CD4-positive, CD25-positive, alpha-beta regulatory T cell (primary cell): ENCODE measurements at regions not wholly inside any gene's neighbourhood (a gene's known extent, or its start where the extent isn't known, plus 50 kb on each side); places are given as distances from the start of the nearest gene placed in this dataset.
A peak's percentile ranks its signal among the peaks of the same experiment; 100 is the strongest.
"Not testable (repeated sequence)": the region's sequence is repeated elsewhere in the genome, so short reads cannot be mapped to it uniquely, and the experiment has no call there.

ENCODE experiments used
- ATAC-seq, 2 donors: fragments of 150-1000 bp; cut with Tn5 transposase; one replicate each; pipeline ENCODE4 v1.10.0; 2021; ENCODE audit warnings: low read depth in 2 of 2, moderate number of reproducible peaks in 2 of 2, moderate library complexity in 1 of 2
- DNase-seq, 3 donors: peaks; one replicate each; pipeline versions ENCODE4 v3.0.0 to v3.0.0-alpha.2; 2012 to 2022; ENCODE audit warnings: mixed read lengths in 1 of 3
- H3K27ac ChIP-seq: one replicate; pipeline ENCODE4 v1.7.0; 2013; ENCODE audit warnings: mild to moderate bottlenecking, low read length; ENCODE audit not compliant: insufficient read depth, poor library complexity, severe bottlenecking
- H3K27me3 ChIP-seq: one replicate; pipeline ENCODE4 v1.7.0; 2013; ENCODE audit warnings: low read length; ENCODE audit not compliant: control insufficient read depth, insufficient read depth
- H3K36me3 ChIP-seq: one replicate; pipeline ENCODE4 v1.7.0; 2013; ENCODE audit warnings: mild to moderate bottlenecking, low read length, moderate library complexity; ENCODE audit not compliant: control insufficient read depth, insufficient read depth
- H3K4me1 ChIP-seq: 2 replicates; pipeline ENCODE4 v1.7.0; 2013; ENCODE audit warnings: mild to moderate bottlenecking, low read length; ENCODE audit not compliant: insufficient read depth, control insufficient read depth, poor library complexity, severe bottlenecking
- H3K4me3 ChIP-seq: one replicate; pipeline ENCODE4 v1.7.0; 2013; ENCODE audit warnings: low read depth, mild to moderate bottlenecking, low read length, moderate library complexity
- H3K9me3 ChIP-seq, 2 experiments: 1 replicate in 1 of 2; 2 replicates in 1 of 2; pipeline ENCODE4 v1.7.0; 2013; ENCODE audit warnings: low read length in 2 of 2, mild to moderate bottlenecking in 1 of 2, moderate library complexity in 1 of 2; ENCODE audit not compliant: control insufficient read depth in 2 of 2
- H3K27ac Mint-ChIP-seq, 3 donors: one replicate each; pipeline ENCODE4 v1.8.0; 2020 to 2022; ENCODE audit warnings: mild to moderate bottlenecking in 3 of 3, mixed read lengths in 3 of 3, moderate library complexity in 2 of 3
- H3K27me3 Mint-ChIP-seq: one replicate; pipeline ENCODE4 v1.8.0; 2022; ENCODE audit warnings: mild to moderate bottlenecking, mixed read lengths
- H3K36me3 Mint-ChIP-seq: one replicate; pipeline ENCODE4 v1.8.0; 2020; ENCODE audit warnings: mixed read lengths
- H3K4me1 Mint-ChIP-seq, 4 donors: one replicate each; pipeline ENCODE4 v1.8.0; 2020 to 2022; ENCODE audit warnings: mixed read lengths in 4 of 4, mild to moderate bottlenecking in 1 of 4
- H3K4me3 Mint-ChIP-seq, 4 donors: one replicate each; pipeline ENCODE4 v1.8.0; 2020 to 2022; ENCODE audit warnings: mild to moderate bottlenecking in 4 of 4, mixed read lengths in 4 of 4, moderate library complexity in 3 of 4
- H3K9me3 Mint-ChIP-seq, 7 donors: one replicate each; pipeline ENCODE4 v1.8.0; 2020 to 2022; ENCODE audit warnings: mixed read lengths in 7 of 7, mild to moderate bottlenecking in 3 of 7, moderate library complexity in 2 of 7

GRCh38 chr7:9600974-9601373 lies 1167.6 kb downstream of the NXPH1 start:
- DNase-seq (no peak), ATAC-seq (no peak)
- H3K27ac Mint-ChIP-seq, result no peak overlapping the region
- H3K4me3 Mint-ChIP-seq, result no peak overlapping the region
- no peaks in the 10 kb centered on the region for H3K27me3 Mint-ChIP-seq
- H3K4me1 ChIP-seq, result no peaks in the 10 kb centered on the region
- peaks cover 3 to 15% (median 7%) of the 10 kb centered on the region in 7 donors for H3K9me3 Mint-ChIP-seq
- no peaks in the 10 kb centered on the region for H3K9me3 ChIP-seq
- no peak overlapping the region for H3K27ac ChIP-seq
- H3K4me1 Mint-ChIP-seq, result no peaks in the 10 kb centered on the region
- no peaks in the 10 kb centered on the region for H3K27me3 ChIP-seq
- H3K4me3 ChIP-seq, result no peak overlapping the region
- H3K36me3 ChIP-seq, result no peaks in the 10 kb centered on the region
- no peaks in the 10 kb centered on the region for H3K36me3 Mint-ChIP-seq

- H3K27ac Mint-ChIP-seq, result no peak overlapping the region
- Histone ChIP-seq H3K4me3 (no peak overlapping the region), H3K36me3 (no peaks in the 10 kb centered on the region), H3K27me3 (no peaks in the 10 kb centered on the region), H3K27ac (no peak overlapping the region), H3K9me3 (no peaks in the 10 kb centered on the region), H3K4me1 (no peaks in the 10 kb centered on the region)
- H3K4me3 Mint-ChIP-seq, result no peak overlapping the region
- H3K9me3 Mint-ChIP-seq, result peaks cover 0 to 25% (median 8%) of the 10 kb centered on the region in 7 donors
- ATAC-seq, result no peak
- DNase-seq, result no peak
- H3K36me3 Mint-ChIP-seq, result no peaks in the 10 kb centered on the region
- no peaks in the 10 kb centered on the region for H3K27me3 Mint-ChIP-seq
- H3K4me1 Mint-ChIP-seq, result no peaks in the 10 kb centered on the region
Measured at GRCh38 chr7:9603291-9603690, 1169.9 kb downstream of the NXPH1 start.

- H3K4me1 ChIP-seq, result no peaks in the 10 kb centered on the region
- H3K4me1 Mint-ChIP-seq, result no peaks in the 10 kb centered on the region
- H3K27ac ChIP-seq, result no peak overlapping the region
- H3K9me3 ChIP-seq, result no peaks in the 10 kb centered on the region
- no peaks in the 10 kb centered on the region for H3K36me3 ChIP-seq
- no peak overlapping the region for H3K27ac Mint-ChIP-seq
- H3K27me3 Mint-ChIP-seq, result no peaks in the 10 kb centered on the region
- DNase-seq, result peak in 1 of 3 donors; percentile 10
- H3K4me3 ChIP-seq, result no peak overlapping the region
- H3K9me3 Mint-ChIP-seq, result peaks cover 1 to 38% (median 4%) of the 10 kb centered on the region in 7 donors
- H3K36me3 Mint-ChIP-seq, result no peaks in the 10 kb centered on the region
- ATAC-seq, result no peak
- no peak overlapping the region for H3K4me3 Mint-ChIP-seq
- H3K27me3 ChIP-seq, result no peaks in the 10 kb centered on the region
Measured at GRCh38 chr7:9608560-9608959, 1175.2 kb downstream of the NXPH1 start.

GRCh38 chr7:9620899-9621298 lies 1187.5 kb downstream of the NXPH1 start:
- not testable (repeated sequence) for H3K27me3 ChIP-seq, H3K36me3 Mint-ChIP-seq, H3K4me3 ChIP-seq, H3K4me1 ChIP-seq, H3K4me1 Mint-ChIP-seq, H3K36me3 ChIP-seq, H3K27ac ChIP-seq, ATAC-seq, H3K27ac Mint-ChIP-seq, DNase-seq, H3K4me3 Mint-ChIP-seq, H3K27me3 Mint-ChIP-seq, H3K9me3 ChIP-seq
- H3K9me3 Mint-ChIP-seq, result peaks cover 3 to 18% (median 6%) of the 10 kb centered on the region in 7 donors

GRCh38 chr7:9621306-9621902 lies 1188.0 kb downstream of the NXPH1 start:
- H3K9me3 ChIP-seq, H3K27me3 ChIP-seq, H3K27ac Mint-ChIP-seq, H3K4me3 ChIP-seq, DNase-seq, H3K36me3 ChIP-seq, H3K27me3 Mint-ChIP-seq, ATAC-seq, H3K27ac ChIP-seq, H3K4me1 ChIP-seq, H3K4me1 Mint-ChIP-seq, H3K4me3 Mint-ChIP-seq, H3K36me3 Mint-ChIP-seq: not testable (repeated sequence)
- peaks cover 3 to 22% (median 7%) of the 10 kb centered on the region in 7 donors for H3K9me3 Mint-ChIP-seq

GRCh38 chr7:9621927-9622326 lies 1188.5 kb downstream of the NXPH1 start:
- Histone ChIP-seq H3K4me3 (no peak overlapping the region), H3K36me3 (no peaks in the 10 kb centered on the region), H3K27ac (no peak overlapping the region), H3K4me1 (no peaks in the 10 kb centered on the region), H3K9me3 (peaks cover 0 to 2% of the 10 kb centered on the region in 2 experiments), H3K27me3 (no peaks in the 10 kb centered on the region)
- no peak overlapping the region for H3K27ac Mint-ChIP-seq
- ATAC-seq, result no peak
- H3K4me1 Mint-ChIP-seq, result no peaks in the 10 kb centered on the region
- peaks cover 3 to 22% (median 7%) of the 10 kb centered on the region in 7 donors for H3K9me3 Mint-ChIP-seq
- no peak overlapping the region for H3K4me3 Mint-ChIP-seq
- no peaks in the 10 kb centered on the region for H3K27me3 Mint-ChIP-seq
- DNase-seq, result no peak
- H3K36me3 Mint-ChIP-seq, result no peaks in the 10 kb centered on the region

GRCh38 chr7:9625953-9626352 lies 1192.5 kb downstream of the NXPH1 start:
- Mint-ChIP-seq H3K27ac (no peak overlapping the region), H3K36me3 (no peaks in the 10 kb centered on the region), H3K9me3 (peaks cover 4 to 26% (median 8%) of the 10 kb centered on the region in 7 donors), H3K27me3 (no peaks in the 10 kb centered on the region), H3K4me1 (no peaks in the 10 kb centered on the region), H3K4me3 (no peak overlapping the region)
- no peak overlapping the region for H3K4me3 ChIP-seq
- no peaks in the 10 kb centered on the region for H3K27me3 ChIP-seq
- H3K27ac ChIP-seq, result no peak overlapping the region
- ATAC-seq, result no peak
- H3K36me3 ChIP-seq, result no peaks in the 10 kb centered on the region
- H3K9me3 ChIP-seq, result peaks cover 0 to 2% of the 10 kb centered on the region in 2 experiments
- DNase-seq, result no peak
- no peaks in the 10 kb centered on the region for H3K4me1 ChIP-seq

GRCh38 chr7:9645756-9646155 lies 1212.3 kb downstream of the NXPH1 start:
- DNase-seq (no peak), ATAC-seq (no peak)
- H3K27me3 ChIP-seq, result no peaks in the 10 kb centered on the region
- H3K27me3 Mint-ChIP-seq, result no peaks in the 10 kb centered on the region
- no peak overlapping the region for H3K27ac Mint-ChIP-seq
- H3K36me3 ChIP-seq, result no peaks in the 10 kb centered on the region
- H3K27ac ChIP-seq, result no peak overlapping the region
- no peaks in the 10 kb centered on the region for H3K4me1 ChIP-seq
- no peaks in the 10 kb centered on the region for H3K4me1 Mint-ChIP-seq
- H3K9me3 ChIP-seq, result no peaks in the 10 kb centered on the region
- no peaks in the 10 kb centered on the region for H3K36me3 Mint-ChIP-seq
- peaks cover 0 to 10% (median 2%) of the 10 kb centered on the region in 7 donors for H3K9me3 Mint-ChIP-seq
- H3K4me3 ChIP-seq, result no peak overlapping the region
- H3K4me3 Mint-ChIP-seq, result no peak overlapping the region
